ENCODE measurements at regions not wholly inside any gene's neighbourhood (a gene's known extent, or its start where the extent isn't known, plus 50 kb on each side); places are given as distances from the start of the nearest gene placed in this dataset.
"Not testable (repeated sequence)": the region's sequence is repeated elsewhere in the genome, so short reads cannot be mapped to it uniquely, and the experiment has no call there.

DNA sequence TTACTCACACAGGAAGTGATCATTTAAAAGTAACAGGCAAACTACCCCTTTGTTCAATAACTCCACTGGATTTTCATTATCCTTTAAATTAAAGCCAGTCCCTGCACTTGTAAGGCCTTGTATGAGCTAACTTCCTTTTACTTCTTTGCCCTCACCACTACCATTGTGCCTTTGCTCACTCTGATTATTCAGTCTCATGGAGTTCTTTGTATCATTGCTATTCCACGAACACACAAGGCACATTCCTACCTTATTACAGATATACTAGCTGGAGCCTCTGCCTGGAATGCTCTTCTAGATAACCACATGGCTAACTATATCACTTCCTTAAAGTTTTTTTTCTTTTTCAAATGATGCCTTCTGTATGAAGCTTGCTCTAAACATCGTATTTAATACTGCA lies 748.6 kb upstream of the HS3ST5 start:
- no peak for DNase-seq

DNA sequence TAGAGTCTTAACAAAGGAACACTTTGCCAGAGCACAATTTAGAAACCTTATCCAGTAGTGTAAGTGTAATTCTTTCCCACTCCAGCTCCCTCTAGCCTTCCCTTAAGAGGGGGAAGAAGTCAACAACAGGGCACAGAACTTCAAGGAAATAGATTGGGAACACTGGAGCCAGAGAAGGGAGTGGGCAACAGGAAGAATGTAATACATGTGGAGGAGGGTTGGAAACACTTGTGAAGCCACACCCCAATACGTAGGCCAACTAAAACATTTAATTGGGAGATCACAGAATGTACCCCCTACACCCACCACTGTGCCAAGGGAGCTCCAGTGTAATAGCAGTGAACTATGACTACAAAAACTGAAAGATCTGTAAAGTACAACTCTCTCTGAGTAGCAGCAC lies 735.7 kb upstream of the HS3ST5 start:
- no peak for DNase-seq

DNA sequence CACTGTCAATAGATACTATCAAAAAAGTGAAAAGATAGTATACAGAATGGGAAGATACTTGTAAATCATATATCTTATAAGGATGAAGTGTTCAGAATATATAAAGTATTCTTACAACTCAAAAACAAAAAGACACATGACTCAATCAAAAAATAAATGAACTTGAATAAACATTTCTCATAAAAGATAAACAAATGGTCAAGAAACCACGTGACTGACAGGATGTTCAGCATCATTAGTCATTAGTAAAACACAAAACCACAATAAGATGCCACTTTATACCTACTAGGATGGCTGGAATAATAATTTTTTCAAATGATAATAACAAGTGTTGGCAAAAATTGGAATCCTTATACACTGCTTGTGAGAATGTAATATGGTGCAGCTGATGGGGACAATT lies 729.1 kb upstream of the HS3ST5 start:
- no peak for DNase-seq

DNA sequence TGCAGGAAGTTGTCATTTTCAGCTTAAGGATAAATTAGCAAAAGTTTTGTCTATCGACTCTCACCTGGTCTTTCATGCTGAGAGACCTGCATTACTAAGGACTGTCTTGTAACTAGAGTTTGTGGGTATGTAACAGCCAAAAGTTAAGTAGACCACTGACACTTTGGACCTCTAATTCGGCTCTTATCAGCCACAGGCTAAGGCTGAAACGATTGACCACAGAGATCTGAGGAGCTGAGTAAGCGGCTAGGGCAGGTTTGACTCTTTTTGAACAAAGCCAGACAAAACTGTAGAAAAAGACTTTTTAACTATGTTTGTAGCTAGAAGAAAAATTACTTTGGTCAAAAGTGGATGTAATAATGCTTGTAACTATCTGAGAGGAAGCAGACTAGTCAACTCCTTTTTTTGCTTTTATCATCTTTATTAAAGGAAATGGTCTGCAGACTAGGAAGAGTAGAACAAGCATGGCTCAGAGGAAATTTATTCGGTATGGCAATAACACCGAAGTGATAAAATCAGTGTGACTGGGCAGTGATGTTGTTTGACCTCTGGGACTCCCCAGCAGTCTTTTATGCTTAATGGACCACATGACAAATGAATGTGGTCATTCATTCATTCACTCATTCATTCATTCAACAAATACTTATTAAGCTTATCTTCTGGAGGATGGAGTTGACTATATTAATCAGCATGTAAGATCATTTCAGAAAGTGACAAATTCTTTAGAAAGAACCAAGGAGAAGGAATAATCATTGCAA lies 725.0 kb upstream of the HS3ST5 start:
- no peak for DNase-seq

DNA sequence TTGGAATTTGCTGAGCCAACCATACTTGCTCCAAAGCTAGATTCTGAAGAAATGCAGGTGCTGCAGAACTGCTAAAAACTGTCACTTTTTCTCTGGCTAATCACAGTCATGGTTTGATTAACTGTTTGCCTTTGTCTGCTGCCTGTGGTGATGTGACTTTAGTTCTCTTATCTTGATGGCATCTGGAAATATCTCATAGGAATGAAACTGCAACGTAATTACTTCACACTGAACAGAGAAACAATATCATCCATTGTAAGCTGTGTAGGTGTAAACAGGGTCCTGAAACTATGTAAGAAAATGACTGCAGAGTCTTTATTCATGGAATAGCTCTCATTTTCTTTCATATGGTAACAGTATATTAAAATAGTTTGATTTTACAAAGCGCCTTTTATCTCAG lies 721.9 kb upstream of the HS3ST5 start:
- DNase-seq = no peak

DNA sequence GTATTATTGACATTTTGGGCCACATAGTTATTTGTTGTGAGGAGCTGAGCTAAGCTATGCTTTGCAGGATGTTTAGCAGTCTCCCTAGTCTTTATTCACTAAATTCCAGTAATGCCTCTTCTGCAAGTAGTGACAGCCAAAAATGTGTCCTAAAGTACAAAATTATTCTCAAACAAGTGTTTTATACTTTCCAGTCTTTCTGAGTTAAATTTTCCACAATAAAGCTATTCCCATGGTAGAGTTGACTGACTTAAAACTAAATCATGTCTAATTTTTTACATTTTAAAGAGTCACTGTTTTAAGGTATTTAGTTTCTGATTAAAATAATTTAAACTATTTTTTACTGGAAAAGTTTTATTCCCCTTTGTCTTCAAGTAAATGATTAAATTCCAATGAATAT lies 717.8 kb upstream of the HS3ST5 start:
- no peak for DNase-seq

DNA sequence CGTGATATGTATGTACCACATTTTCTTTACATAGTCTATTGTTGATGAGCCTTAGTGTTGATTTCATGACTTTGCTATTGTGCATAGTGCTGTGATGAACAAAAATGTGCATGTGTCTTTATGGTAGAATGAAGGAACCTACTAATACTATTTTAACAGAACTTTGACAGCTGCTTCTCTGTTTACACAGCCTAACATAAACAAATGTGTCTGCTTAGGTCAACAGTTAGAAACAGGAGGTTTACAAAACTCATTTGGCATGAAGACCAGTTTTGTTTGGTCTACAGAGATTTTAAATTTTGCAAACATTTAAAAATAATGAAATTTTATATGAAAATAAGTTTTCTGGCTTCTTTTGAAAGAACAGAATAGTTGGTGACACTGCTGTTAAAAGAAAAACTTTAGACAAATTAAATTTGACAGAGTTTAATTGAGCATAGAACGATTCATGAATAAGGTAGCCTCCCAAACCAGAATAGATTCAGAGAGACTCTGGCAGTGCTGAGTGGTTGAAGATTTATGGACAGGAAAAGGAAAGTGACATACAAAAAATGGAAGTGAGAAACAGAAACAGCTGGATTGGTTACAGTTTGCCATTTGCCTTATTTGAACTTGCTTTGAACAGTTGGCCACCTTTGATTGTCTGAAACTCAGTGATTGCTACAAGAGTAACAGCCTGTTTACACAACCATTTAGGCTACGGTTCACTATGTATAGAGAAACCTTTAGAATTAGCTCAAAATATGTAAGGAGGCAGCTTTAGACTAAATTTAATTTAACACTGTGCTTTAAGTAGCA lies 715.8 kb upstream of the HS3ST5 start:
- no peak for DNase-seq

DNA sequence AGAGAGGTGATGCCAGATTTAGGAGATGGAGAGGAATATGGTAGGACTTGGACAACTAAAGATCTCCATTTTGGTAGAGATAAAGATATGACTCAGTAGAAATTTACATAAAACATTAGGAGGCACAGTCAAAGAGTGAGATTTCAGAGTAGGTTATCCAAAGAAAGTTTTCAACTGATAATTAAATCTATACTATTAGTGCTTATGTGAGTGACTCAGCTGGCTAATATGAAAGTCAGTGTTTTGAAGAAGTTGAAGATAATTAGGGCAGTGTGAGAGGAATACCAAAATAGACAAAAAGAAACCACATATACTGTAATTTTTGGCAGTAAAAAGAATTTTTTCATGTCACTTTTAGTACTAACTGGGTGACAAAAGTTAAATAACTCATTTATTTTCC lies 712.8 kb upstream of the HS3ST5 start:
- DNase-seq = no peak

DNA sequence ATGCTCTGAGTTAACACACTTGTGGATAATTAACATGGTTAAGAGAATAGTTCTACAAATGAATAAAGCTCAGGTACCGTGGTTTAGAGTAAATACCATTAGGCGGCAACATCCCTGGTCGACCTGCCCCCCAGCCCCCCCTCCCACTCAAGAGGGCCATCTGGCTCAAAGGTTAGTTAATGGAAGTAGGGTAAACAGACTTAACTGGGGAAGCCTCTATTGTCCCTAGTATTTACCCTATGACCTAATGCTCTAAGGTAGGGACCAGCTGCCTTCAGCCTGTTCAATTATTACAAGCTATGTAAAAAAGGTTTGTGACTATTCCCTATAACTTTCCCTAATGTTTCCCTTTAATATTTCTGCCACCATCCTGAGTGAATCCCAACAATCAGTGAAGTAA lies 711.4 kb upstream of the HS3ST5 start:
- not testable (repeated sequence) for DNase-seq

DNA sequence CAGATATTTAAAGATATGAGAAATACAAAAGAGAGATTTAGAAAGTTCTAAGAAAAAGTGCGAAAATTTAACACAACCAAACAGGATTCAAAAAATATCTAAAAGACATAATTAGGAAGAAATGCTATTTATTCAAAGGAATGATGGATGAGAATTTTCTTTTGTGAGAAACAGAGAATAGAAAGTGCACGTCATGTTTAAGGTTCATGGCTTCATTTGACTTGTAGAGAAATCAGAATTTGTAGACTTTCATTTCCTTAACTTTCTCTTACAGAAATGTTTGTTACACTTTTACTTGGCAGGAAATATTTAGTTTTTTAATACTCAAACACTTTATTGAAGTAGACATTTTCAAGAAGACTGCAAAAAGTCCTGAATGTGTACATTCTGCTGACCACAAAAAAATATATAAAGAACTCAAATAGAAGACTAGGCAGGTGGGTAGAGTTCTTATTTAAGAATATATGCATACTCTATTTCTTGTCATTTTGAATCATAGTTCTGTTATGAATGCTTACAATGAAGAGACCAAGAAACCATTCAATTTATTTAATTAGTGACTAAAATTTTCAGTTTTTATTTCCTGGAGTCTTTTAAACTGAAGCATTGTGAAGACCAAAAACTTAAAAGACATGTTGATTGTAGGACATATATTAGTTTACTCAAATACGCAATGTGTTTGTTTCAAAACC lies 710.5 kb upstream of the HS3ST5 start:
- DNase-seq = no peak

DNA sequence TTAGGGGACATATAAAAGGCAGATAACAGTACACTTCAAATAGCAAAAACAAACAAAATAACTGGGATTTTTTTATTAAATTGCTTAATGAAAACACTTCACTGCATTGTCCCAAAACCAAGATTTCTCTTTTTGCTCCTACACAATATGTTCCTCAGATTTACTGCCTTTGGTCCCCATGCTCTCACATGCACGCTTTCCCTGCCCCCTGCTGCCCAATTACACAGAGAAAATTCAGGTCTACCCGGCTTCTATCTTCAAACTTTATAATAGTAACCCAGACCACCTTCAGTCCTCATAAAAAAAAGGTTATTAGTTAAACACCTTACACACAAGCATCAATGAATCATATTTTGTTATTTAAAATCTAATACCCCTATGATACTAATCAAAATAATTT lies 673.8 kb upstream of the HS3ST5 start:
- DNase-seq = no peak

DNA sequence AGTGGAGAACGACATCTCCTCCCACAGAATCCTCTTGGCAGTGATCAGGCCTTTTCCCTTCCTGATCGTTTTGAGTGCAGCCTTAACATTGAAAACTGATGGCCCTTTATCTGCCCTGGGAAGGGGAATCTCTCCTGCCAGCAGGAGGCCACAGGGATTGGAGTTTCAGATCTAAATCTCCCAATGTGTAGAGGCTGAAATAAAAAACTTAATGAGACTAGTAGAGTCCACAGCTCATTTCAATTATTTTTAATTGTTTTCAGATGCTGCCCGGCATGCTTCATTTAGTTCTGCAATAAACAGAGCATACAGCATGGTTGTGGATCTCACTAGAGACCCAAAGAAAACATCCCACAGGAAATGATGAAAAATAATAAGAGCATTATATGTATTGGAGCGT lies 662.2 kb upstream of the HS3ST5 start:
- no peak for DNase-seq

DNA sequence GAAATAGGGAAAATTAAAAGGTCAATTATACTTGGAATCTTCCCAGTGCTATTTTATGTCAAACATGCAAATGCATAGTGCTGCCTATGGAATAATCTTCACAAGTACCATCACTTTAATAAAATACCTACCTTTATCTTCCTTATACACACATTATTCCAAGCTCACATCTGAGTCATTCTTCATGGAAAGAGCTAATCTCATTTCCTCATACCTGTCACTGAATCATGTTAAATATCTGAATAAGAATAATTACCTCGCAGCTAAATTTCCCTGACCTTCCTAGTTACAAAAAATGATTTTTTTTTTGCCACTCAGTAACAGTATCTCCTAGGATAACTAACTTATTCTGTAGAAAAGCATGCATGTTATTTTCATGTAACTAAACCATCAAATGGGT lies 661.4 kb upstream of the HS3ST5 start:
- no peak for DNase-seq

DNA sequence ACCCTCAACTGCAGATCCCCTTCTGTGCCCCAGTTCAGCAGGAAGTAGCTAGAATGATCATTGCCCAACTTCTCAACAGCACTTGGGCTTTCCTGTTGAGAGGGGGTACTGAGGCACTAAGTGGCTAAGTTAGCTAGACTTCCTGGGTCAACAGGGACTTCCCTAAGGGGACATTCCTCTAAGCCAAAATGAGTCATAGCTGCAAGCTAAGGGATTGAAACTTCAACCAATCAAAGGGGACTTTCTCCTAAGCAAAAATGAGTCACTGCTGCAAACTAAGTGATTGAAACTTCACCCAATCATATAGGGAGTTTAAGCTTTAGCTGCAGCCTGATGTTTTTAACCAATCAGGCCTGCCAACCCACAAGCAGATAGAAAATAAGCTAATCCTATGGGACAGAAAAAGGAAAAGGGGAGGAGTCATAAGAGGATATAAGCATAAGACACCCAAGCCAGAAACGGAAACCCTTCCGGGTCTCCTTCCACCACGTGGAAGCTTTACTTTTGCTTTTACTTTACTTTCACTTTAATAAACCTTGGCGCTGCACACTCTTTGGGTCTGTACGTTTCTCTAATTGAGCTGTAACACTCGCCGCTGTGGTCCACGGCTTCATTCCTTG lies 659.0 kb upstream of the HS3ST5 start:
- no peak for DNase-seq

DNA sequence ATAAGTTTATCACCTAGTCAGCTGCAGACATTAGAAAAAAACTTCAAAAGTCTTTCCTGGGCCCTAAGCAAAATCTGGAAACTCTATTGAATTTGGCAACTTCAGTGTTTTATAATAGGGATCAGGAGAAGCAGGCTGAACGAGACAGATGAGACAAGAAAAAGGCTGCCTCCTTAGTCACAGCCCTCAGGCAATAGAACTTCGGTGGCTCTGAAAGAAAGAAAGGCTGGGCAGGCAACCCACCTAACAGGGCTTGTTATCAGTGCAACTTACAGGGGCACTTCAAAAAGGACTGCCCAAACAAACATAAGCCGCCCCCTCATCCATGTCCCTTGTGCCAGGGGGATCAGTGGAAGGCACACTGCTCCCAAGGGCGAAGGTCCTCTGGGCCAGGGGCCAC lies 657.9 kb upstream of the HS3ST5 start:
- DNase-seq = no peak

DNA sequence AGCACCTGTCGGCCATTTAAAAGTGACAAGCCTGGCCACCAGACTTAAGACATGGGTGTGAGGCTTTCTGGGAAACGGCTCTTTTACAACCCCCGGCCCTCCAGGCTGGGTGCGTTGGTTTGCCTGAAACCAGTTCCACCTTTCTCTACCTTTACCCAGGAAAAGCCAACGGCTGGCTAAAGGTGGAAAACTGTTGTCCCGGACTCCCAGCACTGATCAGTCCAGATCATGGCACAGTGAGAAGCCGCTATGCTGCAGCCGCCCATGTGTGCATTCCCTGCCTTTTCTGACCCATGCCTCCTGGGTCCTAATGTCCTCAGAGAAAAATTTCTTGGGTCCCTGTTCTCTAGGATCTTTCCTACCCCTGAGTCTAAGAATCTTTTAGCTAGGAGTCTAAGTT lies 655.7 kb upstream of the HS3ST5 start:
- no peak for DNase-seq

DNA sequence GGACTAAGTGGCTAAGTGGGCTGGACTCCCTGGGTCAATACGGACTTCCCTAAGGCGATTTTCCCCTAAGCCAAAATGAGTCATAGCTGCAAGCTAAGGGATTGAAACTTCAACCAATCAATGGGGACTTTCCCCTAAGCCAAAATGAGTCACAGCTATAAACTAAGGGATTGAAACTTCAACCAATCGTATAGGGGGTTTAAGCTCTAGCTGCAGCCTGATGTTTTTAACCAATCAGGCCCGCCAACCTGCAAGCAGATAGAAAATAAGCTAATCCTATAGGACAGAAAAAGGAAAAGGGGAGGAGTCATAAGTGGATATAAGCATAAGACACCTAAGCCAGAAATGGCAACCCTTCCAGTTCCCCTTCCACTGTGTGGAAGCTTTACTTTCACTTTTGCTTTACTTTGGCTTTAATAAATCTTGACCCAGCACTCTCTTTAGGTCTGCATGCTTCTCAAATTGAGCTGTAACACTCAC lies 655.0 kb upstream of the HS3ST5 start:
- DNase-seq = no peak

DNA sequence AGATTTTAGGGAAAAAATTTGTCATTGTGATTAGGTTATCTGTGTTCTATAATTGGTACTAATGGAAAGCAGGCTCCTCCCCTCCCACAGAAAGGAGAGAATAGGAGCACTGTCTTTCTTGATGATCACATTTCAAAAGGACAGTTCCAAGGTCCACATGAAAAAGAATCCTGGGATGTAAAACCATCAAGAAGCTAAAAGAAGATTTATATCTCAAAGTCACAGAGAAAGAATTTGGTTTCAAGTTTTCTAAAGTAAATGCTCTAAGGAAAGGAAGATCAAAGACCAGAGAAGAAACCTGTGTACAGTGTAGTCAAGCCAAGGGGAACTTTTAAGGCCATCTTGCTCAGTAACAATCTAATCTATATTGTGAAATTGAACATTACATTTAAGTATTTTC lies 652.7 kb upstream of the HS3ST5 start:
- DNase-seq = no peak

DNA sequence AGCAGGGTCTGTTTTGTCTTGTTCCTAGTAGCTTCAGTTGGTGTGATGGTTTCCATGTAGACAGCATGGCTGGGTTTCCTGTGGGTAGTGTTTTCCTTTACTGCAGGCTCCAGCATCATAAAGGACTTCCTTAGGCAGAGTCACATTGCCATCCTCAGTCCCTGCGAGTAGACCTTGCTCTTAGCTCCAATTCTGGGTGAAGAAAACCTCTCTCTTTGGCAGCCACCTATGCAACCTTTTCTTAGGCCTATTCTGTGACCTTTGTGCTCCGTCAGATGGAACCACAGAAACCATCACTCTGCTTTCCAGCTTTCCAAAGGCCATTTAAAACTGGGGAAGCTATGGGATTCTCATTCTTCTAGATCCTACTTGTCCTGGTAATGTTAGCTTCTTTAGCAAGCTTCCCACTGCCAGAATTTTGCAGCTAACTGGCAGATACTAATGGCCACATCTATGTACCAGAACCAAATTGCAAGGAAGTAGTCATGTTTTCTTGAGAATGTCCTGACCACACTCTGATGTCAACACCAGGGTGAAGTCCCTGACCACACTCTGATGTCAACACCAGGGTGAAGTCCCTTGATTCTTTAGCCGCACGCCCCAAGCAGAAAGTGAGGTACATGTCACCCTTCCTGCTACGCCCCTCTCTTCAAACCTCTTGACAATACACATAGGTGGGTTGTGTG lies 646.6 kb upstream of the HS3ST5 start:
- no peak for DNase-seq

DNA sequence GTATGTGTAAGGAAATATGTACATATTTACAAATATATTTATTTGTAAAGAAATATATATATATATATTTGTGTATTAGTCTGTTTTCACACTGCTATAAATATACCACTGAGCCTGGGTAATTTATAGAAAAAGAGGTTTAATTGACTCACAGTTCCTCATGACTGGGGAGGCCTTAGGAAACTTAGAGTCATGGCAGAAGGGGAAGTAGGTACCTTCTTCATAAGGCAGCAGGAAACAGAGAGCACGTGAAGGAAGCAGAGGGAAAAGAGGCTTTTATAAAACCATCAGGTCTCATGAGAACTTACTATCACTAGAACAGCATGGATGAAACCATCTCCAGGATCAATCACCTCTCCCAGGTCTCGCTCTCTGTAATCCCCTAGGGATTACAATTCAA lies 644.5 kb upstream of the HS3ST5 start:
- no peak for DNase-seq

DNA sequence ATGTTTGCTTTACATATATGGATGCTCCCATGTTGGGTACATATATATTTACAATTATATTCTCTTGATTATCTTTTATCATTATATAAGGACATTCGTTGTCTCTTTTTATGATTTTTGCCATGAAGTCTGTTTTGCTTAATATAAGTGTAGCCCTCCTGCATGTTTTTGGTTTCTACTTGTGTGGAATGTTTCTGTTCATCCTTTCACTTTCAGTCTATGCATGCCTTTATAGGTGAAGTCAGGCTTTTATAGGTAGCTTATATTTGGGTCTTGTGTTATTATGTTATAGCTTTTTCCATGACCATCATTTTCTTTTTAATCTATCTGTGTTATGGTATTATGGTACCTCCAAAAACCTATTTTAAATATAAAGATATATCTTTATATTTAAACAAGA lies 612.5 kb upstream of the HS3ST5 start:
- DNase-seq = no peak
